ENCODE measurements at regions not wholly inside any gene's neighbourhood (a gene's known extent, or its start where the extent isn't known, plus 50 kb on each side); places are given as distances from the start of the nearest gene placed in this dataset.

GRCh38 chr17:79443026-79443425, 167.8 kb downstream of the RBFOX3 start:
- TF ChIP-seq, protein P1, sequence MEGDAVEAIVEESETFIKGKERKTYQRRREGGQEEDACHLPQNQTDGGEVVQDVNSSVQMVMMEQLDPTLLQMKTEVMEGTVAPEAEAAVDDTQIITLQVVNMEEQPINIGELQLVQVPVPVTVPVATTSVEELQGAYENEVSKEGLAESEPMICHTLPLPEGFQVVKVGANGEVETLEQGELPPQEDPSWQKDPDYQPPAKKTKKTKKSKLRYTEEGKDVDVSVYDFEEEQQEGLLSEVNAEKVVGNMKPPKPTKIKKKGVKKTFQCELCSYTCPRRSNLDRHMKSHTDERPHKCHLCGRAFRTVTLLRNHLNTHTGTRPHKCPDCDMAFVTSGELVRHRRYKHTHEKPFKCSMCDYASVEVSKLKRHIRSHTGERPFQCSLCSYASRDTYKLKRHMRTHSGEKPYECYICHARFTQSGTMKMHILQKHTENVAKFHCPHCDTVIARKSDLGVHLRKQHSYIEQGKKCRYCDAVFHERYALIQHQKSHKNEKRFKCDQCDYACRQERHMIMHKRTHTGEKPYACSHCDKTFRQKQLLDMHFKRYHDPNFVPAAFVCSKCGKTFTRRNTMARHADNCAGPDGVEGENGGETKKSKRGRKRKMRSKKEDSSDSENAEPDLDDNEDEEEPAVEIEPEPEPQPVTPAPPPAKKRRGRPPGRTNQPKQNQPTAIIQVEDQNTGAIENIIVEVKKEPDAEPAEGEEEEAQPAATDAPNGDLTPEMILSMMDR (conservative IDR thresholded peaks at IDR 0.05) = no peak
- TF ChIP-seq EZH2 (IDR thresholded peaks at IDR 0.05; ENCODE audit: low read depth) = no peak
